GM13977 (cell line): ENCODE measurements at regions not wholly inside any gene's neighbourhood (a gene's known extent, or its start where the extent isn't known, plus 50 kb on each side); places are given as distances from the start of the nearest gene placed in this dataset.

Experiments
- DNase-seq: peaks from one replicate; pipeline ENCODE4 v3.0.0; 2012; ENCODE audit warnings: low spot score
- in situ Hi-C: fragments of 300-500 bp; cut with MboI; formaldehyde crosslinking; loops from one replicate; pipeline ENCODE4 v1.12.0; 2022; ENCODE audit warnings: low sequenced_read_pairs, low pct_unique_long_range_greater_than_20kb, mixed read lengths, inconsistent platforms; ENCODE audit not compliant: unreplicated experiment
- TF ChIP-seq, protein P1 (sequence below): IDR thresholded peaks from 2 replicates; pipeline ENCODE4 v1.5.1; 2012; ENCODE audit warnings: mild to moderate bottlenecking, control low read depth; ENCODE audit not compliant: insufficient read depth; ENCODE audit errors: extremely low read depth, missing control alignments

DNA sequence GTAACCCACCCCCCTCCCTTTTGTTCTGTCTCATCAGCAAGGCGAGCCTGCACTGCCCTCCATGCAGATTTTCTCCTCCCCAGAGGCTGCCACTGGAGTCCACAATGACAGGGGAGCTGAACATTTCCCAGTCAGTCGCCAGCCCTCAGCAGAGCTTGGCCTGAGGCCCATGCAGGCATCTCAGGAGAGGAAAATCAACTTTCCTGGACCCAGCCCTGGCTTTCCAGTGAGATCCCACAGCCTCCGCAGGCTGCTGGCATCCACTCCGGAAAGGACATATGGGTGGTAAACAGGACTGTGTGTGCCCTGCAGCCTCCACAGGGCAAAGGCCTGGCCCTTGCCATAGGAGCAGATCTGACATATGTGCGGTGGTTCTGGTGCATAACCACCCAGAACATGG is 253.8 kb downstream of the TNS1 start:
- no peak for DNase-seq
- TF ChIP-seq, protein P1, sequence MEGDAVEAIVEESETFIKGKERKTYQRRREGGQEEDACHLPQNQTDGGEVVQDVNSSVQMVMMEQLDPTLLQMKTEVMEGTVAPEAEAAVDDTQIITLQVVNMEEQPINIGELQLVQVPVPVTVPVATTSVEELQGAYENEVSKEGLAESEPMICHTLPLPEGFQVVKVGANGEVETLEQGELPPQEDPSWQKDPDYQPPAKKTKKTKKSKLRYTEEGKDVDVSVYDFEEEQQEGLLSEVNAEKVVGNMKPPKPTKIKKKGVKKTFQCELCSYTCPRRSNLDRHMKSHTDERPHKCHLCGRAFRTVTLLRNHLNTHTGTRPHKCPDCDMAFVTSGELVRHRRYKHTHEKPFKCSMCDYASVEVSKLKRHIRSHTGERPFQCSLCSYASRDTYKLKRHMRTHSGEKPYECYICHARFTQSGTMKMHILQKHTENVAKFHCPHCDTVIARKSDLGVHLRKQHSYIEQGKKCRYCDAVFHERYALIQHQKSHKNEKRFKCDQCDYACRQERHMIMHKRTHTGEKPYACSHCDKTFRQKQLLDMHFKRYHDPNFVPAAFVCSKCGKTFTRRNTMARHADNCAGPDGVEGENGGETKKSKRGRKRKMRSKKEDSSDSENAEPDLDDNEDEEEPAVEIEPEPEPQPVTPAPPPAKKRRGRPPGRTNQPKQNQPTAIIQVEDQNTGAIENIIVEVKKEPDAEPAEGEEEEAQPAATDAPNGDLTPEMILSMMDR, result no peak
- in situ Hi-C loops, result no loop called here

DNA sequence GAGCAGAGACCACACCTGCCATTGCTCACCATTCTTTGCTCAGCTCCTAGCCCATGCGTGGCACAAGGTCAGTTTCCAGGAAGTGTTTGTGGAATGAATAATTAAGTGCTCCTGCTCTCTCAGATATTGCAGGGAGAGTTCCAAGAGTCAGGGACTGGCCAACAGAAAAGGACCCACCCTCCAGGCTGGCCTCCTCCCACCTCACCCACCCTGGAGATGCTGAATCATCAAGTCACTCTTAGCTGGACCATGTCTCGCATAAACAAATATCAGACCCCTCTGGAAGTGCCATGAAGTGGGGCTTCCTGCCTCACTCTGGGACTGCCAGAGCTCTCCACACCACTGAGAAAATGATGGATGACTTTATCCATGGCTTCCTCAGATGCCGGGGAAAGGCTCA is 256.0 kb downstream of the TNS1 start:
- TF ChIP-seq, protein P1, result no peak
- no peak for DNase-seq
- in situ Hi-C loops, result no loop called here

DNA sequence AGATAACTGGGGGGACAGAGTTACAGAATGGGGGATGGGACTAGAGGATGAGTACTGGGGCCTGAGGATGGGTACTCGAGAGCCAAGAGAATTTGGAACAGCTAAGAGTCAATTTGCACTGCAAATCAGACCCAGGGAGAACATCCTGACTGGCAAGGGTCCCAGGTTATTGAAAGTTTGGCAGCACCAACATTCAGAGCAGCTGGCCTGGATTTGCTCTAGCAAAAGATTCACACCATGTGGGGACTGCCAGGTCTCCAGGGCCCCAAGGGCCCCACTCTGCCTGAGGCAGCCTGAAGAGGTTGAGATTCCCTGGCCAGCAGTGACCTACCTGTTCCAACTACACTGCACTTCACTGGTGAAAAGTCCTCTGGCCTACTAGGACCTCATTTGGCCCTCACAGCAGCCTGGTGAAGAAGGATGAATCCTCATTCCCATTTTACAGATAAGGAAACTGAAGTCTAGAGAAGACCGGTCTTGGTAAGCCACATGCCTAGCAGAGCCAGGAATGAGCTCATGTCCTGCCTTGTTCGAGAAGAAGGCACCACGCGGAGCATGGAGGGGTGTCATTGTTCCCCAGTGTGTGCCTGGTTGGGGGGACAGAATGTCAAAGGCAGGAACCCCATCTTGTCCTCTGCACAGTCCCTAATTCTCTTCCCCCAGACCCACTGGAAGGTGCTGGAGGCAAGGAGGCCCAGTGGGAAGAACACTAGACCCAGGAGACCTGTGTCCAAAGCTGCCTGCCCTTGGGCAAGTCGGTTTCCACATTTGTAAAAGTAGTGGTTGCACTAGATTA is 258.6 kb downstream of the TNS1 start:
- no peak for DNase-seq
- TF ChIP-seq, protein P1, result no peak
- in situ Hi-C loops, result no loop called here

DNA sequence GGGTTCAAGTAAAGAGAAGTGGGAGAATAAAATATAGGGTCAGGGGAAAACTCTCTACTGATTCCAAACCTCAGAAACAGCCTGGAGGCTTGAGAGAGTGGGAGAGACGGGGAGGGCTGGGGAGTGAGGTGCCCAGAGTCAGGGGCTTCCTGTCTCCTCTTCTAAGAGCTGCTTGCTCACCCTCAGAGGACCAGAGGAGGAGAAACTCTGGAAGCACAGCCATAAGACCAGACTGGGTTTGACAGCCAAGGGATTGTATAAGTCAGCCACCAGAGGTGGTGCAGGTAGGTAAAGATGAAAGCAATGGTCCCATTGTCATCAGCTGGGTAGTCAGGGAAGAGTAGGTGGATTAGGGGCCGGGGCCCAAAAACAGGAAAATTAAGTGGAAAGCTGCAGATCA is 259.4 kb downstream of the TNS1 start:
- DNase-seq, result no peak
- in situ Hi-C loops, result no loop called here

DNA sequence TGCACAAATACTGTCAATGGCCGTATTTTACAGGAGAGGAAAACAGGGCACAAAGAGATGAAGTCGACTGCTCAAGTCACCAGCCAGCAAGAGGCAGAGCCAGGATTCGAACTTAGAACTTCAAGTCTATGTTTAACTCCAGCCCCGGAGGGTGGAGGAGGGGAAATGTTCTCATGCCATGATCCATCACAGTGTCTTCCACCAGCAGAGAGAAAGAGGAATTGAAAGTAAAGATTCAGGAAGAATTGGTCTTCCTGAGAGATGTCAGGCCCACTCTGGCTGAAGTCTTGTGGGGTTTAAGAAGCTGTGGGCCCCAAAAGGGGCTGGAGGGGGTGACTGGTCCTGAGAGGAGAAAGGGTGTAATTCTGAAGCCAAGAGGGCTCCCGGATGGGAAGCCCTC is 260.0 kb downstream of the TNS1 start:
- TF ChIP-seq, protein P1, result no peak
- no peak for DNase-seq
- in situ Hi-C loops, result no loop called here

More for the DNA sequence above, 259.4 kb downstream of the TNS1 start:
- TF ChIP-seq, protein P1, result no peak

DNA sequence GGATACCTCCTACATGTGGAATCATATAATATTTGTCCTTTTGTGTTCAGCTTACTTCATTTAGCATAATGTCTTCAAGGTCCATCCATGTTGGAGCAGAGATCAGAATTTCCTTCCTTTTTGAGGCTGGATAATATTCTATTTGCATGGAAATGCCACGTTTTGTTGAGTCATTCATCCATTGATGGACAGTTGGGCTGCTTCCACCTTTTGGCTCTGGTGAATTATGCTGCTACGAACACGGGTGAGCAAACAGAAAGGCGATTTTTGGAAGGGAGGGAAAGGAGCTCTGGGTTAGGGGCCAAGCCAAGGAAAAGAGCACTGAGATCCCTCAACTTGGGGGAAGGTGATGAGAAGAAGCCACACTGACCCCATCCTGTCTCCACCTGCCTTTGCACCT is 260.5 kb downstream of the TNS1 start:
- in situ Hi-C loops, result no loop called here
- DNase-seq, result no peak
- TF ChIP-seq, protein P1, result no peak
